GM12865 (cell line): ENCODE measurements at regions not wholly inside any gene's neighbourhood (a gene's known extent, or its start where the extent isn't known, plus 50 kb on each side); places are given as distances from the start of the nearest gene placed in this dataset.

Experiments
- DNase-seq: peaks from one replicate; pipeline ENCODE4 v3.0.0; 2010; ENCODE audit warnings: low read depth
- H3K4me3 ChIP-seq: 2 replicates; pipeline ENCODE4 v1.5.1; 2011; ENCODE audit warnings: mild to moderate bottlenecking, low read depth, low read length, control low read depth
- TF ChIP-seq, protein P1 (sequence below): IDR thresholded peaks from 2 replicates; pipeline ENCODE4 v1.5.1; 2011; ENCODE audit warnings: low read length, control low read depth, low read depth, inconsistent platforms; ENCODE audit not compliant: insufficient read depth; ENCODE audit errors: missing control alignments

DNA sequence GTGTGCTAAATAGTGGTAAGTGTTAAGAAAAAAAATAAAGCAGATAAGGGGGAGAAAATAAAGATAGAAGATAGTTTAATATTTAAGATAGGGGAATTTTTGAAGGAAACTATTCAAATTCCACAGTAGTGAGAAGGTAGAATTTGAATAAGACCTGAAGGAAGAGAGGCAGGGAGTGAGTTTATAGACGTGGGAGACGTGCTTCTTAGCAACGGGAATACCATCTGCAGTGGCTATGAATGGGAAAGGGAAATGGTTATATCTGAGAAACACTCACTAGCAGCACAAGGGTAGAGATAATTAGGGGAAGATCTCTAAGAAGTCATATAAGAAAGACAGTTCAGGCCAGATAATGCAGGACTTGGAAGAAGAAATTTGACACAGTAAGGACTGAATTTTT lies 854.5 kb upstream of the EPHA5 start:
- no peak for DNase-seq
- TF ChIP-seq, protein P1, sequence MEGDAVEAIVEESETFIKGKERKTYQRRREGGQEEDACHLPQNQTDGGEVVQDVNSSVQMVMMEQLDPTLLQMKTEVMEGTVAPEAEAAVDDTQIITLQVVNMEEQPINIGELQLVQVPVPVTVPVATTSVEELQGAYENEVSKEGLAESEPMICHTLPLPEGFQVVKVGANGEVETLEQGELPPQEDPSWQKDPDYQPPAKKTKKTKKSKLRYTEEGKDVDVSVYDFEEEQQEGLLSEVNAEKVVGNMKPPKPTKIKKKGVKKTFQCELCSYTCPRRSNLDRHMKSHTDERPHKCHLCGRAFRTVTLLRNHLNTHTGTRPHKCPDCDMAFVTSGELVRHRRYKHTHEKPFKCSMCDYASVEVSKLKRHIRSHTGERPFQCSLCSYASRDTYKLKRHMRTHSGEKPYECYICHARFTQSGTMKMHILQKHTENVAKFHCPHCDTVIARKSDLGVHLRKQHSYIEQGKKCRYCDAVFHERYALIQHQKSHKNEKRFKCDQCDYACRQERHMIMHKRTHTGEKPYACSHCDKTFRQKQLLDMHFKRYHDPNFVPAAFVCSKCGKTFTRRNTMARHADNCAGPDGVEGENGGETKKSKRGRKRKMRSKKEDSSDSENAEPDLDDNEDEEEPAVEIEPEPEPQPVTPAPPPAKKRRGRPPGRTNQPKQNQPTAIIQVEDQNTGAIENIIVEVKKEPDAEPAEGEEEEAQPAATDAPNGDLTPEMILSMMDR, result no peak
- no peak overlapping the region for H3K4me3 ChIP-seq

DNA sequence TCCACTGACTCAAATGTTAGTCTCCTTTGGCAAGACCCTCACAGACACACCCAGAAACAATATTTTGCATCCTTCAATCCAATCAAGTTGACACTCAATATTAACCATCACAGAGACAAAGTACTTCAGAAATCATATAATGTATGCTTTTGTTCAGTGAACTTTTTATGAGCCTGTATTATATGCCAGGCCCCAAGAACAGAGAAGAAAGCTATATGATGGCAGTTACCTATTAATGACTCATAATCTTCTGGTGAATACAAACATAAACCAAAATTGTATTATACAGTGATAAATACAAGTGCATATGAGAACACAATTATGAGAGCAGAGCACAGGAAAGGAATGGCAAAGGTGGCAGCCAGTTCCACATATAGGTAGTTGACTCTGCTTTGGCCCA lies 852.0 kb upstream of the EPHA5 start:
- no peak overlapping the region for H3K4me3 ChIP-seq
- TF ChIP-seq, protein P1, result no peak
- no peak for DNase-seq

DNA sequence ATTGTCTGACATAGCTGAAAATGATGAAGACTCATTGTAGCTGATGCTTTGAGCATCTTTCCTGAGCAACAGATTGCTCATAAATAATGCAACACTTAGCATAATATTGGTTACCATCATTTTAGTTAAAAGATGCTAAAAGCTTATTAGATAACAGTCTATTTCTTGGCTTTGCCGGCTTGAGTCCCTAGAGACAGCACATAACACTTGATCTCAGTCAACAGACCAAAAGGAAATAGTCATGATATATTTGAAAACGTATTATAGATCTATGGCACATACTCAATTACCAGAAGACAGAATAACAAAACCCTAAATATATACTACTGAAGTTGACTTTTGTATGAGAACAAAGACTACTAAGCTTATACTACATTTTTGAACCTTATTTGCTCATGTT lies 846.7 kb upstream of the EPHA5 start:
- no peak overlapping the region for H3K4me3 ChIP-seq
- TF ChIP-seq, protein P1, result no peak
- no peak for DNase-seq

DNA sequence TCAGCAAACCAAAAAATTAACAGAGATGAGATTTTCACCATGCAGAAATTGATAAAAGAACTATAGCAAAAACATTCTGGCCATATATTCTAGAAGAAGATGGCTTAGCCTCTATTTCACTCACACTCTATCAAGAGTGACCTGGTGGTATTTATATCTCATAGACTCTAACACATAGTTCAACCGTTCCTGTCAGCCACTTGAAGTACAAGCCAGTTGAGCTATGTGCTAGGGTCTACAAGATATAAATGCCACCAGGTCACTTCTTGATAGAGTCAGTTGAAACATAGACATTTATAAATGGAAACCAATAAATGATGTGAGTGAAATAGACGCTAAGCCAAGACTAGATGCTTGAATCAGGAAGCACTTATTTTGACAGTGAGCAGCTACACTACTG lies 836.7 kb upstream of the EPHA5 start:
- no peak overlapping the region for H3K4me3 ChIP-seq
- TF ChIP-seq, protein P1, result no peak
- no peak for DNase-seq

DNA sequence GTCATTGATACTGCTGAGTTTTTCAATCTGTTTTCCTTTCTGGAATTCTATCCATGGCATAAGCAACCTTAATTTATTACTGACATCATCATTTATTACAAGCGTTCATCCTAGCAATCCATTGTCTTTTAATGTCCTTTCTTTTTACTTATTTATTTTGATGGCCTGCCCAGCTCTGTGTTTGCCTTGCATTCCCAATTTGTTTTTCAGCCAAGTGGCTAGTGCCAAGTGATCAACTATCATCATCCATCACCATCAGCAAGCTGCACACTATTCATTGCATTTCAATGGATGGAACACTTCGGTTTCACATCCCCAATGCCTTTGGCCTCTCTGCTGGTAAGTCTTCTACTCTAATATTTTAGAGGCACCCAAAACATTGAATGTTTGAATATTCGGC lies 831.7 kb upstream of the EPHA5 start:
- TF ChIP-seq, protein P1, result no peak
- no peak overlapping the region for H3K4me3 ChIP-seq
- DNase-seq, result no peak

DNA sequence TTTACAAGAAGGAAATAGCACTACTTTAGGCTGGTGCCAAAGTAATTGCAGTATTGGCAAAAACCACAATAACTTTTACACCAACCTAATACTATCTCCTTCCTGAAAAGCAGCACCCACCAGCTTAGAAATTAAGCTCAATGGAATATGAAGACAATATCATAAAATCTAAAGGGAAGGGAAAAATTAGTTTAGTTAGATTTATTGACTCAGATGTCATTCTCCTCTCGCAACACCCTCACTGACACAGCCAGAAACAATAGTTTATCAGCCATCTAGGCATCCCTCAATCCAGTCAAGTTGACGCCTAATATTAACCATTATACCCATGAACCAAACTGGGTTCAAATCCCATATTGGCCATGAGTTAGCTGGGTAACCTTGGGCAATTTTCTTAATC lies 820.4 kb upstream of the EPHA5 start:
- TF ChIP-seq, protein P1, result no peak
- no peak for DNase-seq
- no peak overlapping the region for H3K4me3 ChIP-seq

DNA sequence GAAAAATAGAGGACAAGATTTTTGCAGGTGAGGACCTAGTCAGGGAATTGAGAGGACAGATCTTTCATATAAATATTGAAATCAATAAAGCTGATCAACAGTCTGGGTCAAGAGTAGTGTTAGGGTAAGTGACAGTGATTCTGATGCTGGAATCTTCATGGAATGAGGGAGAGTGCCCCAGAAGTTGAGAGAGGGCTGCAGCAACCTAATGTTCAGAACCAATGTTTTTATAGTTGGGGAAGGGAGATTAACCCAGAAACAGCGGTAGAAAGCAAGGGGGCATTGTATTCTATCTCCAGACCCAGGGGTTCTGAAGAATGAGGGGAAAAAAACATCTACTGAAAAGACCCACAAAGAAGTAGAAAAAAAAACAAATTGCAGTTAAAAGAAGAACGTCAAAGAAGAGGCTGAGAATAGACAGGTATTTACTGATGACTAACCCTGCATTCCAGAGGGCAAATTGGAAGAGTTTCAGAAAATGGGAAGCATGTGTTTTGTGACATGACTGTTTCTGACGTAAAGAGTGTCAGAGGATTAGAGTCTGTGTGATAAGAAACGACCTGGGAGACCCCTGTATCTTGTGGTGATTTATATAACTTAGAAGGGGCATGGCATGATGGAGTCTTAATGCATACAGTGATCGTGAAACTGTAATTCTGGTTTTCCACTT lies 819.6 kb upstream of the EPHA5 start:
- TF ChIP-seq, protein P1, result no peak
- no peak for DNase-seq
- no peak overlapping the region for H3K4me3 ChIP-seq
